Ectodermal cell (in vitro differentiated cells): ENCODE measurements at regions not wholly inside any gene's neighbourhood (a gene's known extent, or its start where the extent isn't known, plus 50 kb on each side); places are given as distances from the start of the nearest gene placed in this dataset.
"Not testable (repeated sequence)": the region's sequence is repeated elsewhere in the genome, so short reads cannot be mapped to it uniquely, and the experiment has no call there.

Experiments
- H3K27ac ChIP-seq: 2 replicates; pipeline ENCODE4 v1.7.0; 2013; ENCODE audit warnings: mild to moderate bottlenecking, low read depth, low read length; ENCODE audit not compliant: insufficient read depth, poor library complexity, severe bottlenecking
- H3K27me3 ChIP-seq: 2 replicates; pipeline ENCODE4 v1.7.0; 2013; ENCODE audit warnings: mild to moderate bottlenecking, low read length; ENCODE audit not compliant: insufficient read depth, control insufficient read depth, poor library complexity, severe bottlenecking
- H3K36me3 ChIP-seq: one replicate; pipeline ENCODE4 v1.7.0; 2013; ENCODE audit warnings: low read length; ENCODE audit not compliant: control insufficient read depth, insufficient read depth
- H3K4me1 ChIP-seq: one replicate; pipeline ENCODE4 v1.7.0; 2013; ENCODE audit warnings: low read length; ENCODE audit not compliant: control insufficient read depth, insufficient read depth
- H3K4me3 ChIP-seq: 2 replicates; pipeline ENCODE4 v1.7.0; 2013; ENCODE audit warnings: low read depth, low read length, control low read depth; ENCODE audit not compliant: insufficient read depth
- H3K9me3 ChIP-seq: 2 replicates; pipeline ENCODE4 v1.7.0; 2013; ENCODE audit warnings: mild to moderate bottlenecking, low read length, moderate library complexity; ENCODE audit not compliant: control insufficient read depth
- WGBS, 2 experiments: methylation state at CpG; one replicate each; pipeline ENCODE4 v1.1.7; 2013; ENCODE audit warnings: missing lambda C conversion rate in 2 of 2; 5-methylcytosine and 5-hydroxymethylcytosine counted together

DNA sequence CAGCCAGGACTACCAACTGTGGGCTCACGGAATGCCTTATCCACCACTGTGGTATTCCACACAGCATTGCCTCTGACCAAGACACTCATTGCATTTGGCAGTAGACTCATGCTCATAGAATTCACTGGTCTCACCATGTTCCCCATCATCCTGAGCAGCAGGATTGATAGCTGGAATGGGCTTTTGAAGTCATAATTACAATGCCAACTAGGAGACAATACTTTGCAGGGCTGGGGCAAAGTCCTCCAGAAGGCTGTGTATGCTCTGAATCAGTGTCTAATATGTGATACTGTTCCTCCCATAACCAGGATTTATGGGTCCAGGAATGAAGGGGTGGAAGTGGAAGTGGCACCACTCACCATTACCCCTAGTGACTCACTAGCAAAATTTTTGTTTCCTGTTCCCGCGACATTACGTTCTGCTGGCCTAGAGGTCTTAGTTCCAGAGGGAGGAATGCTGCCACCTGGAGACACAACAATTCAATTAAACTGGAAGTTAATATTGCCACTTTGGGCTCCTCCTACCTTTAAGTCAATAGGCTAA is 58.6 kb upstream of the CCDC80 start:
- WGBS, 2 experiments = 84 to 94% methylated on average over 4 of the region's 4 CpGs
- H3K36me3 ChIP-seq = no peaks in the 10 kb centered on the region
- H3K4me1 ChIP-seq = no peaks in the 10 kb centered on the region
- no peak overlapping the region for H3K27ac ChIP-seq
- H3K27me3 ChIP-seq = no peaks in the 10 kb centered on the region
- no peaks in the 10 kb centered on the region for H3K9me3 ChIP-seq
- H3K4me3 ChIP-seq = no peak overlapping the region

DNA sequence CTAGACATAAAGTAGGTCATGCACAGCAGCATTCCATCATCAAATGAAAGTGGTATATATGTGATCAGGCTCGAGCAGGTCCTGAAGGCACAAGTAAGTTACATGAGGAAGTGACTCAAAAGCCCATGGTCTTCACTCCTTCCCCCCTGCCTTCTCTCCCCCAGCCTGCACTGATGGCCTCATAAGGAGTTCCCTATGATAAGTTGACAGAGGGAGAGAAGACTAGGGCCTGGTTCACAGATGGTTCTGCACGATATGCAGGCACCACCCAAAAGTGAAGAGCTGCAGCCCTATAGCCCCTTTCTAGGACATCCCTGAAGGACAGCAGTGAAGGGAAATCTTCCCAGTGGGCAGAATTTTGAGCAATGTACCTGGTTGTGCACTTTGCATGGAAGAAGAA is 57.5 kb upstream of the CCDC80 start:
- H3K36me3 ChIP-seq, H3K9me3 ChIP-seq, H3K27me3 ChIP-seq, H3K27ac ChIP-seq, H3K4me1 ChIP-seq, H3K4me3 ChIP-seq: not testable (repeated sequence)
- WGBS, 2 experiments = 91 to 93% methylated on average over 2 of the region's 2 CpGs

DNA sequence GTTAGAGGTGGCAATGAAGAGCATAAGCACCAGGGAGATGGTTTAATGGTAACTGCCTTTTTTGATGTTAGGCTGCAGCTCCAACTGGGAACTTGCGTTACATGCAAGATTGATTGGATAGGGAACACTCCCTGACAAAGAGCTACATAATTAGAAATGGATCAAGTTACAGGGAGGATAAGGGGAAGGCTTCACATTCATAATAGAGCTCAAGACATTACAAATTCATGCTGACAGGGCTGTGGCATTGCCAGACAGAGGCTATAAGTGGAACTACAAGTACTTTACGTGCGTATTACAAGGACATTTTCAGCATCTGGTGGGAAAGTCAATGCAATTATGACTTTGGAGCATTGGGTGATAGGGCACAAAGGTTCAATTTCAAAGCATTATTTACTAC is 55.3 kb upstream of the CCDC80 start:
- H3K4me1 ChIP-seq, H3K9me3 ChIP-seq, H3K4me3 ChIP-seq, H3K36me3 ChIP-seq, H3K27me3 ChIP-seq, H3K27ac ChIP-seq: not testable (repeated sequence)
- WGBS, 2 experiments = 73 to 93% methylated on average over 3 of the region's 3 CpGs

DNA sequence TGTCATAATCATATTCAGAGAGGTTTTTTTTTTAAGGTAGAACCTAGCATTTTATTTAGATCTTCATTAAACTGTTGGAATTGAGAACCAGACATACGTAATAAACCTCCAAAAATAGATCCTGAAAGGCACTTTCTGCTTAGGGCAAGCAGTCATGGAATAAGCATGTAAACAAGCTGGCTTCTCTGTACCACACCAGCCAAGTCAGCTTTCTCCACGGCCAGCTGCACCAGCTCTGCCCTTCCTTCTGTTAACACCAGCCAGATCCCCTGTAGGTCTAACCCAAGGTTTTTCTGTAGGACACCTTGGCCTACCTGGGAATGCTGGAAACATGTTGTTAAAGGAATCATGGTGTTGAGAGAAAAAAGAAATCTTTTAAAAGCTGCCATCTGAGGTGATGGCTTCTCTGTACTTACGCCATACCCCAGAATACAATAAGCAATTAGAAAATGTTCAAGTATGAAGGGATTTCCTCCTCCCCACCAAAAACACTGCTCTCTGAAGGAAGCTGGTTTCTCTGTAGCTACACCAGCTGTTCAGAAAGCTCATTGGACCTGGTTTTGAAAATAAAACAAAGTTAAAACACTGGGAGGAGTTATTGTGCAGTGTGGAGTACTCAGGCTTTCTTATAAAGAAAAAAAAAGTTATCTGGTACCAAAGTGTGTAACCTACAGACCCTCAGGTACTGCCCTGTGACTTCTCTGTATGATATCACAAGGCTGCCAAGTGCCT is 54.6 kb upstream of the CCDC80 start:
- H3K9me3 ChIP-seq, H3K27ac ChIP-seq, H3K36me3 ChIP-seq, H3K4me3 ChIP-seq, H3K4me1 ChIP-seq, H3K27me3 ChIP-seq: not testable (repeated sequence)
- WGBS, 2 experiments = 79 to 100% methylated on average over 1 to 2 of the region's 3 CpGs

DNA sequence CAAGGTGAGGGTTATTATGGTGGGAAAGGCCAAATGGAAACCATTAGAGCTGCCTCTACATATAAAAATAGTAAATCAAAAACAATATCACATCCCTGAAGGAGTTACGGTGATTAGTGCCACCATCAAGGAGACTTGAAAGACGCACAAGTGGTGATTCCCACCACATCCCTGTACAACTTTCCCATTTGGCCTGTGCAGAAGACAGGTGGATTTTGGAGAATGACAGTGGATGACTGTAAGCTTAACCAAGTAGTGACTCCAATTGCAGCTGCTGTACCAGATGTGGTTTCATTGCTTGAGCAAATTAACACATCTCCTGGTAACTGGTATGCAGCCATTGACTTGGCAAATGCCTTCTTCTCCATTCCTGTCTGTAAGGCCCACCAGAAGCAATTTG is 54.0 kb upstream of the CCDC80 start:
- not testable (repeated sequence) for H3K9me3 ChIP-seq, H3K4me1 ChIP-seq, H3K27ac ChIP-seq, H3K27me3 ChIP-seq, H3K36me3 ChIP-seq, H3K4me3 ChIP-seq
- 94 to 100% methylated on average over 2 of the region's 2 CpGs for WGBS, 2 experiments

DNA sequence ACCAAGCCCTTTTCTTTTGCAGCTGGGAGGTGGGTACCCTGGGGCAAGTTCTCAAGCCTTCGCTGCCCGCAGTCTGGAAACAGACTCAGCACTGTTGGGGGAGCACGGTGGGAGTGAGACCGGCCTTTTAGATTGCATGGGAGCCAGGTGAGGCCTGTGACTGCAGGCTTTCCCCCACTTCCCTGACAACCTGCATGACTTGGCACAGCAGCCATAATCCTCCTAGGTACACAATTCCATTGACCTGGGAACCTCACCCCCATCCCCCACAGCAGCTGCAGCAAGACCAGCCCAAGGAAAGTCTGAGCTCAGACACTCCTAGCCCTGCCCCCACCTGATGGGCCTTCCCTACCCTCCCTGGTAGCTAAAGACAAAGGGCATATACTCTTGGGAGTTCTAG is 52.2 kb upstream of the CCDC80 start:
- WGBS, 2 experiments = 94 to 97% methylated on average over 4 of the region's 4 CpGs
- Histone ChIP-seq H3K9me3 (no peaks in the 10 kb centered on the region), H3K27ac (no peak overlapping the region), H3K4me3 (no peak overlapping the region), H3K4me1 (peaks cover 6% of the 10 kb centered on the region), H3K27me3 (no peaks in the 10 kb centered on the region), H3K36me3 (no peaks in the 10 kb centered on the region)
